ENCODE measurements at regions not wholly inside any gene's neighbourhood (a gene's known extent, or its start where the extent isn't known, plus 50 kb on each side); places are given as distances from the start of the nearest gene placed in this dataset.

GRCh38 chr11:119497717-119498116 is 74.7 kb upstream of the THY1 start:
- TF ChIP-seq GATA2 (IDR thresholded peaks at IDR 0.05; ENCODE audit: low read depth, low read length) (no peak), GATA3 (IDR thresholded peaks at IDR 0.05; ENCODE audit: low read depth, low read length) (no peak)

- TF ChIP-seq GATA3 (IDR thresholded peaks at IDR 0.05; ENCODE audit: low read depth, low read length) (no peak), GATA2 (IDR thresholded peaks at IDR 0.05; ENCODE audit: low read depth, low read length) (no peak)
Measured at GRCh38 chr11:119496997-119497396, 74.0 kb upstream of the THY1 start.

GRCh38 chr11:119496469-119496868 is 73.5 kb upstream of the THY1 start:
- no peak for TF ChIP-seq GATA2 (IDR thresholded peaks at IDR 0.05; ENCODE audit: low read depth, low read length)
- TF ChIP-seq GATA3 (IDR thresholded peaks at IDR 0.05; ENCODE audit: low read depth, low read length), result no peak

GRCh38 chr11:119493712-119494111 is 70.7 kb upstream of the THY1 start:
- no peak for TF ChIP-seq GATA2 (IDR thresholded peaks at IDR 0.05; ENCODE audit: low read depth, low read length)
- no peak for TF ChIP-seq GATA3 (IDR thresholded peaks at IDR 0.05; ENCODE audit: low read depth, low read length)

GRCh38 chr11:119491753-119492510 is 69.0 kb upstream of the THY1 start:
- TF ChIP-seq GATA3 (IDR thresholded peaks at IDR 0.05; ENCODE audit: low read depth, low read length) (no peak), GATA2 (IDR thresholded peaks at IDR 0.05; ENCODE audit: low read depth, low read length) (no peak)

GRCh38 chr11:119490253-119491006 is 67.5 kb upstream of the THY1 start:
- TF ChIP-seq GATA3 (IDR thresholded peaks at IDR 0.05; ENCODE audit: low read depth, low read length) (no peak), GATA2 (IDR thresholded peaks at IDR 0.05; ENCODE audit: low read depth, low read length) (no peak)

- TF ChIP-seq GATA2 (IDR thresholded peaks at IDR 0.05; ENCODE audit: low read depth, low read length), result no peak
- no peak for TF ChIP-seq GATA3 (IDR thresholded peaks at IDR 0.05; ENCODE audit: low read depth, low read length)
Measured at GRCh38 chr11:119489087-119489486, 66.1 kb upstream of the THY1 start.

GRCh38 chr11:119488256-119488995 is 65.5 kb upstream of the THY1 start:
- TF ChIP-seq GATA2 (IDR thresholded peaks at IDR 0.05; ENCODE audit: low read depth, low read length) (no peak), GATA3 (IDR thresholded peaks at IDR 0.05; ENCODE audit: low read depth, low read length) (no peak)

GRCh38 chr11:119486691-119487259 is 63.8 kb upstream of the THY1 start:
- TF ChIP-seq GATA3 (IDR thresholded peaks at IDR 0.05; ENCODE audit: low read depth, low read length) (no peak), GATA2 (IDR thresholded peaks at IDR 0.05; ENCODE audit: low read depth, low read length) (no peak)

GRCh38 chr11:119486016-119486415 is 63.0 kb upstream of the THY1 start:
- no peak for TF ChIP-seq GATA3 (IDR thresholded peaks at IDR 0.05; ENCODE audit: low read depth, low read length)
- TF ChIP-seq GATA2 (IDR thresholded peaks at IDR 0.05; ENCODE audit: low read depth, low read length), result no peak

GRCh38 chr11:119484741-119485605 is 62.0 kb upstream of the THY1 start:
- TF ChIP-seq GATA2 (IDR thresholded peaks at IDR 0.05; ENCODE audit: low read depth, low read length) (no peak), GATA3 (IDR thresholded peaks at IDR 0.05; ENCODE audit: low read depth, low read length) (no peak)

- TF ChIP-seq GATA3 (IDR thresholded peaks at IDR 0.05; ENCODE audit: low read depth, low read length) (no peak), GATA2 (IDR thresholded peaks at IDR 0.05; ENCODE audit: low read depth, low read length) (no peak)
Measured at GRCh38 chr11:119483881-119484371, 61.0 kb upstream of the THY1 start.

GRCh38 chr11:119483341-119483880 is 60.4 kb upstream of the THY1 start:
- TF ChIP-seq GATA3 (IDR thresholded peaks at IDR 0.05; ENCODE audit: low read depth, low read length), result no peak
